T-helper 2 cell treated with Interferon-gamma antibody and Interleukin-4, amounts not matched to agents 5 μg/mL and 100 μg/mL, for 36 hours (primary cell): ENCODE measurements at regions not wholly inside any gene's neighbourhood (a gene's known extent, or its start where the extent isn't known, plus 50 kb on each side); places are given as distances from the start of the nearest gene placed in this dataset.

Experiments used
- DNase-seq: peaks from one replicate; pipeline ENCODE4 v3.0.0; 2021; ENCODE audit warnings: low spot score
- H3K27ac Mint-ChIP-seq: one replicate; pipeline ENCODE4 v1.8.0; 2021; ENCODE audit warnings: mild to moderate bottlenecking, mixed read lengths
- H3K27me3 Mint-ChIP-seq: one replicate; pipeline ENCODE4 v1.8.0; 2021; ENCODE audit warnings: low read depth, mixed read lengths
- H3K36me3 Mint-ChIP-seq: one replicate; pipeline ENCODE4 v1.8.0; 2021; ENCODE audit warnings: low read depth, mixed read lengths
- H3K4me1 Mint-ChIP-seq: one replicate; pipeline ENCODE4 v1.8.0; 2021; ENCODE audit warnings: low read depth, mixed read lengths
- H3K4me3 Mint-ChIP-seq: one replicate; pipeline ENCODE4 v1.8.0; 2022; ENCODE audit warnings: mild to moderate bottlenecking, moderate library complexity, mixed read lengths
- H3K9me3 Mint-ChIP-seq: one replicate; pipeline ENCODE4 v1.8.0; 2021; ENCODE audit warnings: mixed read lengths

GRCh38 chr5:138660051-138660572, 84.9 kb upstream of the HSPA9 start:
- Mint-ChIP-seq H3K4me1 (peaks cover 13% of the 10 kb centered on the region), H3K27ac (no peak overlapping the region), H3K9me3 (no peaks in the 10 kb centered on the region), H3K36me3 (no peaks in the 10 kb centered on the region), H3K4me3 (no peak overlapping the region), H3K27me3 (peaks cover 94% of the 10 kb centered on the region)
- no peak for DNase-seq

- no peak overlapping the region for H3K27ac Mint-ChIP-seq
- peaks cover 94% of the 10 kb centered on the region for H3K27me3 Mint-ChIP-seq
- peaks cover 18% of the 10 kb centered on the region for H3K4me1 Mint-ChIP-seq
- H3K9me3 Mint-ChIP-seq: no peaks in the 10 kb centered on the region
- no peak for DNase-seq
- H3K36me3 Mint-ChIP-seq: no peaks in the 10 kb centered on the region
- H3K4me3 Mint-ChIP-seq: no peak overlapping the region
These were observed 84.4 kb upstream of the HSPA9 start for GRCh38 chr5:138659561-138659960.

- H3K9me3 Mint-ChIP-seq: no peaks in the 10 kb centered on the region
- no peaks in the 10 kb centered on the region for H3K36me3 Mint-ChIP-seq
- H3K4me1 Mint-ChIP-seq: peaks cover 22% of the 10 kb centered on the region
- H3K4me3 Mint-ChIP-seq: no peak overlapping the region
- H3K27ac Mint-ChIP-seq: no peak overlapping the region
- no peak for DNase-seq
- H3K27me3 Mint-ChIP-seq: peaks cover 94% of the 10 kb centered on the region
These were observed 83.9 kb upstream of the HSPA9 start for GRCh38 chr5:138659121-138659520.

- H3K27me3 Mint-ChIP-seq: peaks cover 94% of the 10 kb centered on the region
- peaks cover 26% of the 10 kb centered on the region for H3K4me1 Mint-ChIP-seq
- no peak for DNase-seq
- H3K9me3 Mint-ChIP-seq: no peaks in the 10 kb centered on the region
- no peak overlapping the region for H3K4me3 Mint-ChIP-seq
- no peak overlapping the region for H3K27ac Mint-ChIP-seq
- H3K36me3 Mint-ChIP-seq: no peaks in the 10 kb centered on the region
These were observed 83.5 kb upstream of the HSPA9 start for GRCh38 chr5:138658676-138659075.

GRCh38 chr5:138657360-138657759, 82.2 kb upstream of the HSPA9 start:
- Mint-ChIP-seq H3K36me3 (no peaks in the 10 kb centered on the region), H3K27me3 (peaks cover 95% of the 10 kb centered on the region), H3K27ac (no peak overlapping the region), H3K4me3 (no peak overlapping the region), H3K4me1 (peaks cover 19% of the 10 kb centered on the region), H3K9me3 (no peaks in the 10 kb centered on the region)
- no peak for DNase-seq

- Mint-ChIP-seq H3K4me3 (no peak overlapping the region), H3K4me1 (peaks cover 19% of the 10 kb centered on the region), H3K27ac (no peak overlapping the region), H3K9me3 (no peaks in the 10 kb centered on the region), H3K27me3 (peaks cover 93% of the 10 kb centered on the region), H3K36me3 (no peaks in the 10 kb centered on the region)
- DNase-seq: no peak
These were observed 81.7 kb upstream of the HSPA9 start for GRCh38 chr5:138656916-138657315.

- H3K4me3 Mint-ChIP-seq: no peak overlapping the region
- H3K36me3 Mint-ChIP-seq: no peaks in the 10 kb centered on the region
- H3K9me3 Mint-ChIP-seq: no peaks in the 10 kb centered on the region
- H3K27me3 Mint-ChIP-seq: peaks cover 92% of the 10 kb centered on the region
- H3K4me1 Mint-ChIP-seq: peaks cover 19% of the 10 kb centered on the region
- no peak for DNase-seq
- no peak overlapping the region for H3K27ac Mint-ChIP-seq
These were observed 80.5 kb upstream of the HSPA9 start for GRCh38 chr5:138655530-138656190.

- Mint-ChIP-seq H3K4me3 (peak overlapping the region; percentile 24), H3K36me3 (no peaks in the 10 kb centered on the region), H3K4me1 (peaks cover 19% of the 10 kb centered on the region), H3K27me3 (peaks cover 91% of the 10 kb centered on the region), H3K27ac (peak overlapping the region; percentile 61), H3K9me3 (no peaks in the 10 kb centered on the region)
- DNase-seq: peak; percentile 82
These were observed 79.2 kb upstream of the HSPA9 start for GRCh38 chr5:138654281-138654867.

- DNase-seq: peak; percentile 16
- Mint-ChIP-seq H3K36me3 (no peaks in the 10 kb centered on the region), H3K4me3 (no peak overlapping the region), H3K9me3 (no peaks in the 10 kb centered on the region), H3K27ac (no peak overlapping the region), H3K27me3 (peaks cover 90% of the 10 kb centered on the region), H3K4me1 (peaks cover 19% of the 10 kb centered on the region)
These were observed 78.3 kb upstream of the HSPA9 start for GRCh38 chr5:138653502-138653901.

GRCh38 chr5:138651767-138652117, 76.5 kb upstream of the HSPA9 start:
- peaks cover 94% of the 10 kb centered on the region for H3K27me3 Mint-ChIP-seq
- peaks cover 17% of the 10 kb centered on the region for H3K4me1 Mint-ChIP-seq
- DNase-seq: no peak
- H3K27ac Mint-ChIP-seq: no peak overlapping the region
- no peaks in the 10 kb centered on the region for H3K9me3 Mint-ChIP-seq
- H3K36me3 Mint-ChIP-seq: no peaks in the 10 kb centered on the region
- H3K4me3 Mint-ChIP-seq: no peak overlapping the region

GRCh38 chr5:138651058-138651766, 76.0 kb upstream of the HSPA9 start:
- H3K27me3 Mint-ChIP-seq: peaks cover 94% of the 10 kb centered on the region
- H3K4me1 Mint-ChIP-seq: peaks cover 17% of the 10 kb centered on the region
- no peak overlapping the region for H3K27ac Mint-ChIP-seq
- H3K4me3 Mint-ChIP-seq: no peak overlapping the region
- H3K9me3 Mint-ChIP-seq: no peaks in the 10 kb centered on the region
- DNase-seq: no peak
- no peaks in the 10 kb centered on the region for H3K36me3 Mint-ChIP-seq

- DNase-seq: no peak
- peaks cover 90% of the 10 kb centered on the region for H3K27me3 Mint-ChIP-seq
- no peaks in the 10 kb centered on the region for H3K9me3 Mint-ChIP-seq
- H3K4me3 Mint-ChIP-seq: no peak overlapping the region
- H3K36me3 Mint-ChIP-seq: no peaks in the 10 kb centered on the region
- no peak overlapping the region for H3K27ac Mint-ChIP-seq
- peaks cover 17% of the 10 kb centered on the region for H3K4me1 Mint-ChIP-seq
These were observed 75.0 kb upstream of the HSPA9 start for GRCh38 chr5:138650196-138650595.

GRCh38 chr5:138649775-138650174, 74.6 kb upstream of the HSPA9 start:
- Mint-ChIP-seq H3K27me3 (peaks cover 90% of the 10 kb centered on the region), H3K27ac (no peak overlapping the region), H3K36me3 (no peaks in the 10 kb centered on the region), H3K4me3 (no peak overlapping the region), H3K4me1 (peaks cover 15% of the 10 kb centered on the region), H3K9me3 (no peaks in the 10 kb centered on the region)
- no peak for DNase-seq

GRCh38 chr5:138649316-138649720, 74.1 kb upstream of the HSPA9 start:
- DNase-seq: no peak
- H3K36me3 Mint-ChIP-seq: no peaks in the 10 kb centered on the region
- H3K9me3 Mint-ChIP-seq: no peaks in the 10 kb centered on the region
- H3K4me1 Mint-ChIP-seq: peaks cover 10% of the 10 kb centered on the region
- H3K4me3 Mint-ChIP-seq: no peak overlapping the region
- no peak overlapping the region for H3K27ac Mint-ChIP-seq
- H3K27me3 Mint-ChIP-seq: peaks cover 89% of the 10 kb centered on the region
